Fibroblast of skin of left quadriceps (primary cell): ENCODE measurements at regions not wholly inside any gene's neighbourhood (a gene's known extent, or its start where the extent isn't known, plus 50 kb on each side); places are given as distances from the start of the nearest gene placed in this dataset.
"Not testable (repeated sequence)": the region's sequence is repeated elsewhere in the genome, so short reads cannot be mapped to it uniquely, and the experiment has no call there.

ENCODE experiments used
- DNase-seq, 2 experiments: peaks; one replicate each; pipeline ENCODE4 v3.0.0-alpha.2; 2013; ENCODE audit warnings: low read depth in 2 of 2

- peak; percentile 44 to 55 for DNase-seq
These were observed 118.7 kb upstream of the SLCO6A1 start for GRCh38 chr5:102617191-102618187.

GRCh38 chr5:102622262-102622661 lies 123.5 kb upstream of the SLCO6A1 start:
- DNase-seq: peak; percentile 34

- no peak for DNase-seq
These were observed 124.7 kb upstream of the SLCO6A1 start for GRCh38 chr5:102623329-102624065.

- no peak for DNase-seq
These were observed 125.6 kb upstream of the SLCO6A1 start for GRCh38 chr5:102624405-102624804.

- no peak for DNase-seq
These were observed 126.7 kb upstream of the SLCO6A1 start for GRCh38 chr5:102625468-102625867.

- no peak for DNase-seq
These were observed 127.1 kb upstream of the SLCO6A1 start for GRCh38 chr5:102625928-102626327.

GRCh38 chr5:102627315-102627714 lies 127.8 kb upstream of the PAM start:
- peak; percentile 22 to 25 for DNase-seq

- DNase-seq: no peak
These were observed 126.5 kb upstream of the PAM start for GRCh38 chr5:102628441-102629175.

- no peak for DNase-seq
These were observed 125.1 kb upstream of the PAM start for GRCh38 chr5:102629827-102630605.

GRCh38 chr5:102635399-102635798 lies 119.7 kb upstream of the PAM start:
- DNase-seq: not testable (repeated sequence)

- DNase-seq: no peak
These were observed 116.8 kb upstream of the PAM start for GRCh38 chr5:102638316-102638715.

- DNase-seq: no peak
These were observed 116.0 kb upstream of the PAM start for GRCh38 chr5:102638912-102639652.

GRCh38 chr5:102649731-102650130 lies 105.4 kb upstream of the PAM start:
- peak in 1 of 2 experiments; percentile 44 for DNase-seq

GRCh38 chr5:102651466-102651865 lies 103.6 kb upstream of the PAM start:
- DNase-seq: no peak

- no peak for DNase-seq
These were observed 100.4 kb upstream of the PAM start for GRCh38 chr5:102654559-102655349.

GRCh38 chr5:102659151-102659550 lies 96.0 kb upstream of the PAM start:
- no peak for DNase-seq

GRCh38 chr5:102660111-102660510 lies 95.0 kb upstream of the PAM start:
- DNase-seq: no peak

GRCh38 chr5:102663749-102664530 lies 91.2 kb upstream of the PAM start:
- DNase-seq: peak in 1 of 2 experiments; percentile 48
